ENCODE measurements at regions not wholly inside any gene's neighbourhood (a gene's known extent, or its start where the extent isn't known, plus 50 kb on each side); places are given as distances from the start of the nearest gene placed in this dataset.

GRCh38 chr2:236370847-236371409 is 106.7 kb upstream of the ASB18 start:
- TF ChIP-seq CTCF (IDR thresholded peaks at IDR 0.05) (no peak), EZH2 (IDR thresholded peaks at IDR 0.05; ENCODE audit: borderline replicate concordance, insufficient read depth, low read depth, low read length, poor library complexity, severe bottlenecking) (no peak)

Data from B cell (primary cell).